Retinal pigment epithelial cell (primary cell): ENCODE measurements at regions not wholly inside any gene's neighbourhood (a gene's known extent, or its start where the extent isn't known, plus 50 kb on each side); places are given as distances from the start of the nearest gene placed in this dataset.

ENCODE experiments used
- DNase-seq: peaks from one replicate; pipeline ENCODE4 v3.0.0-alpha.2; 2010; ENCODE audit warnings: low read depth
- H3K4me3 ChIP-seq: 2 replicates; pipeline ENCODE4 v1.5.1; 2011; ENCODE audit warnings: mild to moderate bottlenecking, low read length, control low read depth, moderate library complexity
- TF ChIP-seq, protein P1 (sequence below): conservative IDR thresholded peaks from 2 replicates; pipeline ENCODE4 v1.5.1; 2011; ENCODE audit warnings: low read depth, low read length, control low read depth, inconsistent platforms

DNA sequence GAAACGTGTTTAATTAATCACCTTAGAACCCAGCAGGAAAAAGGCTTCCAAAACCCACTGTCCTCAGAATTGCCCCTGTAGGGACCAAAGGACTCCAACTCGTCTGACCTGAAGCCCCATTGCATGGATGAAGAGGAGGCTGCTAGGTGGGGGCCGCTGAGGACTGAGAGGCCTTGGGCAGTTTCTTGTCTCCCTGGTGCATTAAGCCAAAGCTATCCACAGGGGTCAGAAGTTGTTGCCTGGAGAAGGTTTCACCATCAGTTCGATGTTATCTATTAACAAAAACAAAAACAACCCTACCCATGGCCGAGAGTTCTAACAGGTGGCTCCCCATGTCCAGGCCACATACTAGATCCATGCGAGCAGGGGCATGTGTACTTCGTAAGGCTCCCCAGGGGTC, 120.9 kb upstream of the CD93 start:
- TF ChIP-seq, protein P1, sequence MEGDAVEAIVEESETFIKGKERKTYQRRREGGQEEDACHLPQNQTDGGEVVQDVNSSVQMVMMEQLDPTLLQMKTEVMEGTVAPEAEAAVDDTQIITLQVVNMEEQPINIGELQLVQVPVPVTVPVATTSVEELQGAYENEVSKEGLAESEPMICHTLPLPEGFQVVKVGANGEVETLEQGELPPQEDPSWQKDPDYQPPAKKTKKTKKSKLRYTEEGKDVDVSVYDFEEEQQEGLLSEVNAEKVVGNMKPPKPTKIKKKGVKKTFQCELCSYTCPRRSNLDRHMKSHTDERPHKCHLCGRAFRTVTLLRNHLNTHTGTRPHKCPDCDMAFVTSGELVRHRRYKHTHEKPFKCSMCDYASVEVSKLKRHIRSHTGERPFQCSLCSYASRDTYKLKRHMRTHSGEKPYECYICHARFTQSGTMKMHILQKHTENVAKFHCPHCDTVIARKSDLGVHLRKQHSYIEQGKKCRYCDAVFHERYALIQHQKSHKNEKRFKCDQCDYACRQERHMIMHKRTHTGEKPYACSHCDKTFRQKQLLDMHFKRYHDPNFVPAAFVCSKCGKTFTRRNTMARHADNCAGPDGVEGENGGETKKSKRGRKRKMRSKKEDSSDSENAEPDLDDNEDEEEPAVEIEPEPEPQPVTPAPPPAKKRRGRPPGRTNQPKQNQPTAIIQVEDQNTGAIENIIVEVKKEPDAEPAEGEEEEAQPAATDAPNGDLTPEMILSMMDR = no peak
- H3K4me3 ChIP-seq = no peak overlapping the region
- DNase-seq = no peak

DNA sequence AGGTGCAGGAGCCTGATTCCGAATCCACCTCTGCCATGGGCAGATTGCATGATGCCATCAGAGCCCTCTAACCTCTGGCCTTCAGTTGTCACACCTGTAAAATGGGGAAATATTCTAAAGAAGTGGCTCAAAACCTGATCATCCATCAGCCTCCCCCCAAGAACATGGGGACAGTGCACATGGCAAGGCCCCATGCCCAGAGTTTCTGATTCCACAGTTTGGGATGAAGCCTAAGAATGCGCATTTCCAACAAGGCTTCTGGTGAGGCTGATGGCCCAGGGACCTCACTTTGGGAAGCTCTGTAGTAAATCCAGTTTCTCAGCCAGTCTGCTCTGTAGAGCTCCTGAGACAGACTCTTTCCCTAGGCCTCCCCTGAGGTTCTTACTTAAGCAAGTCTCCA, 119.9 kb upstream of the CD93 start:
- no peak for DNase-seq

GRCh38 chr20:23205611-23206041, 119.5 kb upstream of the CD93 start:
- TF ChIP-seq, protein P1 = no peak
- no peak for DNase-seq
- no peak overlapping the region for H3K4me3 ChIP-seq

More for the DNA sequence above, 119.9 kb upstream of the CD93 start:
- TF ChIP-seq, protein P1 = no peak
- no peak overlapping the region for H3K4me3 ChIP-seq

DNA sequence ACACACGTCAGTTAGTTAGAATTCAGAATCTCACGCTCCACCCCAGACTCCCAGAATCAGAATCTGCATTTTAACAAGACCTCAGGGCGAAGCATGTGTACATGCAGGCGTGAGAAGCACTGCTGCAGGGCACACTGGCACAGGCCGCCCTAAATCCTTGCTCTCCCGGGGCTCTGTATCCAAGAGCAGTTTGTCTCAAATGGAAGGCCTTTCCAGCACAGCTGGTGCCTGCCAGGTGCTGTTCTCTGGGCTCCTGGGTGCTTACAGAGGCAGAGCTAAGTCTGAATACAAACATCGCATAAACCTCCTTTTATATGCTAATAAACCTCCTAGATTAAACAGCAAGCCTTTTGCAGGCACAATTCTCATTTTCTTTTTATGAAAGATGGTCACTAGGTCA, 119.1 kb upstream of the CD93 start:
- DNase-seq = no peak
- H3K4me3 ChIP-seq = no peak overlapping the region
- TF ChIP-seq, protein P1 = no peak

DNA sequence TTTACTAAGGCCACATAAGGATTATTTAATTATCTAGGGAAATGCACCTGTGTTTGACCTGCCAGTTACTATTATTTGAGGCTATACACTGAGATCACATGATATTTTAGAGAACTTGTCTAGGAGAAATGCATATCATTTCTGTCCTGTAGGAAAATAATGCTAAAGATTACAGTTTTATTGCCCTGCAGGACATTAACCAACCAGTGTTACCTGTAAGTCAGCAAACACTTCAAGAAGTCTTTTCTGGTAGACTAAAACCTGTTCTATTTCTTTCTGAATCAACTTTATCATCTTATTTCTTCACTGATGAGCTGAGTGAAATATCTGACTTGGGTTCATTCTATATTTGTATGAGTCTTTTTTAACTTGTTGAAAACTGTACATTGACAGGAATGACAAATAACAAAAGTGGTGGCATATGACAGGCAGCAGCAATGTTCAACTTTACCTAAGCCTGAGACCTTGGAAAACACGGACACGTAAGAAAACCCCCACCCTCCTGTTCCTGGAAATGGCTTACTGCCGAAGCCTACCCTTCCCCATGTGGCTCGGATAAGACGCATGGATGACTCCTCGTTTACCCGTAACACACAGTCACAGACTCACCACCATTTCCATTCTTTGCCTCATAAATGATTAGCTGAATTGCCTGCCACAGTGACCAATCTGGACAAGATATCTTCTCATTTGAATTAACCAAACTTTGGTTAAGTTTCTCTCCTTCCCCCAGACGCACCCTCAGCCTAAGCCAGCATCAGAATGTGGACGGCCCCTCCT, 118.0 kb upstream of the CD93 start:
- no peak for DNase-seq
- TF ChIP-seq, protein P1 = no peak
- no peak overlapping the region for H3K4me3 ChIP-seq

DNA sequence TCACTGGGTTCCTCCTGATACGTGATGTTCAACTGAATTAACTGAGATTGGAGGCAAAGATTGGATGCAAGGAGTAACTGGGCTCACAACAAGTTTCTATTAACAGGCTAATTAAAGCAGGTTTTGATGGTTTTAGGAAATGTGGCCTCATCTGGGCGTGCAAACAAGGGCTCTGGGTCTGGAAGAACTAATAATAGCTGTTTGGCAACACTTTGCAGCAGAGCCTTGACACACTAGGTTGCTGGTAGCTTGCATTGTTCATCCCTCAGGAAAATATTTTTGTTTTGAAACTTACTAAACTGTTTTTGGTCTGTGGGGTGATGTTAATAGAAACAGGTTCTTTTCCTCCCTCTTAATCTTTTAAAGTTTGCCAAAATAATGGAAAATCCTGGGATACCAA, 117.2 kb upstream of the CD93 start:
- TF ChIP-seq, protein P1 = no peak
- no peak for DNase-seq
- H3K4me3 ChIP-seq = no peak overlapping the region

DNA sequence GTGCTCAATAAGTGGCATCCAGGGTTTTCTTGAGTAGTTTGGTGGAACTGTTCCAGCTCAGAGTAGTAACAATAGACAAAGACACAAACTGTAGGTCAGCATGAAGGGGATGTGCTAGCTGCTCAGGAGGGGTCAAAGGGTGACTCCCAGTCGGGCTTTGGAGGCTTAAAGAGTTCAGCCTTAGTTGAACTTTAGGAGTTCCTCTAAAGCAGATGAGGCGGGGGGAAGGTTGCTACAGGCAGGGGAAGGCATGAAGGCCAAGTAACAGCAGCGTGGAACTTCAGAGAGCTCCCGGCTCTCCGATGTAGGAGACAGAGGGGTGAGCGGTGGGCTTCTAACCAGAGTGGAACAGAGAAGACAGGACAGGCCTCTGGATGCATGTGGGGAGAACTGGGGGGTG, 115.5 kb upstream of the CD93 start:
- TF ChIP-seq, protein P1 = no peak
- DNase-seq = no peak
- no peak overlapping the region for H3K4me3 ChIP-seq
